Glomerular endothelial cell (primary cell): ENCODE measurements at regions not wholly inside any gene's neighbourhood (a gene's known extent, or its start where the extent isn't known, plus 50 kb on each side); places are given as distances from the start of the nearest gene placed in this dataset.
"Not testable (repeated sequence)": the region's sequence is repeated elsewhere in the genome, so short reads cannot be mapped to it uniquely, and the experiment has no call there.

Experiments
- DNase-seq: peaks from one replicate; pipeline ENCODE4 v3.0.0-alpha.2; 2011; ENCODE audit warnings: low read depth, low spot score; ENCODE audit errors: extremely low read depth

- not testable (repeated sequence) for DNase-seq
These were observed 352.8 kb upstream of the FRG2C start for GRCh38 chr3:75311306-75311705.

GRCh38 chr3:75312469-75312868, 351.7 kb upstream of the FRG2C start:
- not testable (repeated sequence) for DNase-seq

- DNase-seq: not testable (repeated sequence)
These were observed 344.4 kb upstream of the FRG2C start for GRCh38 chr3:75319776-75320175.

GRCh38 chr3:75320369-75320768, 343.8 kb upstream of the FRG2C start:
- DNase-seq: no peak

GRCh38 chr3:75321060-75321459, 343.1 kb upstream of the FRG2C start:
- DNase-seq: no peak

- DNase-seq: not testable (repeated sequence)
These were observed 340.2 kb upstream of the FRG2C start for GRCh38 chr3:75323936-75324335.

GRCh38 chr3:75325716-75326115, 338.4 kb upstream of the FRG2C start:
- no peak for DNase-seq

GRCh38 chr3:75327453-75327852, 336.7 kb upstream of the FRG2C start:
- DNase-seq: no peak

GRCh38 chr3:75329476-75330097, 334.5 kb upstream of the FRG2C start:
- no peak for DNase-seq

- DNase-seq: not testable (repeated sequence)
These were observed 333.7 kb upstream of the FRG2C start for GRCh38 chr3:75330446-75330845.

GRCh38 chr3:75332090-75332489, 332.0 kb upstream of the FRG2C start:
- DNase-seq: not testable (repeated sequence)

- no peak for DNase-seq
These were observed 331.3 kb upstream of the FRG2C start for GRCh38 chr3:75332794-75333193.

- DNase-seq: no peak
These were observed 329.8 kb upstream of the FRG2C start for GRCh38 chr3:75334299-75334698.

- DNase-seq: no peak
These were observed 326.8 kb upstream of the FRG2C start for GRCh38 chr3:75337226-75337900.

GRCh38 chr3:75338342-75338741, 325.8 kb upstream of the FRG2C start:
- DNase-seq: no peak

- DNase-seq: no peak
These were observed 322.6 kb upstream of the FRG2C start for GRCh38 chr3:75341324-75342067.

GRCh38 chr3:75342425-75342824, 321.7 kb upstream of the FRG2C start:
- DNase-seq: no peak

GRCh38 chr3:75350536-75350935, 313.6 kb upstream of the FRG2C start:
- DNase-seq: not testable (repeated sequence)

- not testable (repeated sequence) for DNase-seq
These were observed 301.9 kb upstream of the FRG2C start for GRCh38 chr3:75362086-75362784.

- DNase-seq: not testable (repeated sequence)
These were observed 291.2 kb upstream of the FRG2C start for GRCh38 chr3:75372964-75373363.

GRCh38 chr3:75379840-75380239, 284.3 kb upstream of the FRG2C start:
- DNase-seq: not testable (repeated sequence)
